ENCODE measurements at regions not wholly inside any gene's neighbourhood (a gene's known extent, or its start where the extent isn't known, plus 50 kb on each side); places are given as distances from the start of the nearest gene placed in this dataset.

DNA sequence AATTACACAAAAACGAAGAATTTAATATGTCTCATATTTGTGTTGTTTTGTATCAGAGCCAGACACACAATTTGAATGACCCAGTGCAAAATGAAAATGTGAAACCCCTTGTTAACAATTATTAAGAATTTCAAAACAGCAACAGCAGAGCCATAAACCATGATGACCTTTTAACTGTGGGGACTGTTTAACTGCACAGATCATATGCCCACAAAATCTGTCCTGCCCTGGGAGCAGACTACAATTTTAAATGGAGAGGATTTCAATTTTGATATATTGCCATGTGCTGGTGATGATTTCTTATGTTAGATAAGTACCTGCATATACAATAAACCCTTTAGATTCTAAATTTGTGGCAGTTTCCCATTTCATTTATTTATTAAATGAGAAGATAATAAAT, 455.5 kb upstream of the MGAT4C start:
- no peaks in the 10 kb centered on the region for H3K79me2 ChIP-seq (ENCODE audit: control insufficient read depth, insufficient read depth, low read length)
- ChIA-PET POLR2A (no interaction called here), CTCF (no interaction called here)
- H3K9me3 ChIP-seq (replicated peaks; ENCODE audit: control insufficient read depth, insufficient read depth, low read length), result no peaks in the 10 kb centered on the region
- H4K20me1 ChIP-seq (replicated peaks; ENCODE audit: control insufficient read depth, extremely low read depth, insufficient read depth, low read length), result no peaks in the 10 kb centered on the region
- H3K27ac ChIP-seq (ENCODE audit: insufficient read depth, low read depth, low read length), result peak overlapping the region; percentile 57
- dilution Hi-C loops (cut with MboI; ENCODE audit: extremely low pct_ligation_motif_present, low sequenced_read_pairs) (no loop called here), intact Hi-C loops (cut with micrococcal nuclease) (loop anchor here (1.0 to 5.0 kb wide), 4 partner anchors 15 to 1115 kb away; no protein-coding TSS in a partner anchor)
- no peak overlapping the region for H3K9ac ChIP-seq (replicated peaks; ENCODE audit: extremely low read depth, insufficient read depth, low read length)
- TF ChIP-seq POLR2AphosphoS5 (IDR thresholded peaks at IDR 0.05; ENCODE audit: insufficient read depth, low read depth, low read length) (no peak), FOS (IDR thresholded peaks at IDR 0.05; ENCODE audit: borderline replicate concordance, insufficient read depth, low read length) (no peak), EZH2 (IDR thresholded peaks at IDR 0.05; ENCODE audit: borderline replicate concordance, low read depth, low read length, severe bottlenecking) (no peak), POLR2A (IDR thresholded peaks at IDR 0.05; ENCODE audit: low read depth, low read length) (no peak), JUN (IDR thresholded peaks at IDR 0.05; ENCODE audit: borderline replicate concordance, insufficient read depth, insufficient read length, low read depth) (no peak), MYC (IDR thresholded peaks at IDR 0.05; ENCODE audit: low read depth, low read length) (no peak), GATA2 (IDR thresholded peaks at IDR 0.05; ENCODE audit: insufficient read depth, insufficient read length, low read depth, low read length) (no peak)
- TF ChIP-seq, protein P1, sequence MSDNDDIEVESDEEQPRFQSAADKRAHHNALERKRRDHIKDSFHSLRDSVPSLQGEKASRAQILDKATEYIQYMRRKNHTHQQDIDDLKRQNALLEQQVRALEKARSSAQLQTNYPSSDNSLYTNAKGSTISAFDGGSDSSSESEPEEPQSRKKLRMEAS (IDR thresholded peaks at IDR 0.05; ENCODE audit: insufficient read depth, insufficient read length), result no peak
- TF ChIP-seq, protein P2, sequence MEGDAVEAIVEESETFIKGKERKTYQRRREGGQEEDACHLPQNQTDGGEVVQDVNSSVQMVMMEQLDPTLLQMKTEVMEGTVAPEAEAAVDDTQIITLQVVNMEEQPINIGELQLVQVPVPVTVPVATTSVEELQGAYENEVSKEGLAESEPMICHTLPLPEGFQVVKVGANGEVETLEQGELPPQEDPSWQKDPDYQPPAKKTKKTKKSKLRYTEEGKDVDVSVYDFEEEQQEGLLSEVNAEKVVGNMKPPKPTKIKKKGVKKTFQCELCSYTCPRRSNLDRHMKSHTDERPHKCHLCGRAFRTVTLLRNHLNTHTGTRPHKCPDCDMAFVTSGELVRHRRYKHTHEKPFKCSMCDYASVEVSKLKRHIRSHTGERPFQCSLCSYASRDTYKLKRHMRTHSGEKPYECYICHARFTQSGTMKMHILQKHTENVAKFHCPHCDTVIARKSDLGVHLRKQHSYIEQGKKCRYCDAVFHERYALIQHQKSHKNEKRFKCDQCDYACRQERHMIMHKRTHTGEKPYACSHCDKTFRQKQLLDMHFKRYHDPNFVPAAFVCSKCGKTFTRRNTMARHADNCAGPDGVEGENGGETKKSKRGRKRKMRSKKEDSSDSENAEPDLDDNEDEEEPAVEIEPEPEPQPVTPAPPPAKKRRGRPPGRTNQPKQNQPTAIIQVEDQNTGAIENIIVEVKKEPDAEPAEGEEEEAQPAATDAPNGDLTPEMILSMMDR (IDR thresholded peaks at IDR 0.05; ENCODE audit: extremely low read depth in 1 of 2, insufficient read depth in 1 of 2, low read depth in 1 of 2, low read length in 2 of 2), result no peak
- no peak for FAIRE-seq
- no peak overlapping the region for H3K4me3 ChIP-seq (replicated peaks in 1 of 3; ENCODE audit: insufficient read depth in 1 of 3, low read depth in 1 of 3, low read length in 3 of 3)
- peak; percentile 12 for DNase-seq (ENCODE audit: low read depth, low spot score)
- no peaks in the 10 kb centered on the region for H3K27me3 ChIP-seq (ENCODE audit: control insufficient read depth in 2 of 2, insufficient read depth in 2 of 2, low read length in 2 of 2)
- no peaks in the 10 kb centered on the region for H3K36me3 ChIP-seq (ENCODE audit: control insufficient read depth in 2 of 2, extremely low read depth in 1 of 2, insufficient read depth in 2 of 2, low read length in 2 of 2)
- peak overlapping the region; percentile 46 for H2AFZ ChIP-seq (ENCODE audit: low read depth, low read length)
- TSS peak; percentile 95 for BruUV-seq (replicated peaks)
- H3K9me1 ChIP-seq (replicated peaks; ENCODE audit: control insufficient read depth, extremely low read depth, insufficient read depth, low read length), result no peaks in the 10 kb centered on the region
- H3K4me1 ChIP-seq (ENCODE audit: control insufficient read depth, extremely low read depth, insufficient read depth, low read length), result peaks cover 13% of the 10 kb centered on the region
- H3K4me2 ChIP-seq (ENCODE audit: insufficient read depth, low read length), result no peak overlapping the region

All from endothelial cell of umbilical vein (primary cell).